ENCODE measurements at regions not wholly inside any gene's neighbourhood (a gene's known extent, or its start where the extent isn't known, plus 50 kb on each side); places are given as distances from the start of the nearest gene placed in this dataset.

DNA sequence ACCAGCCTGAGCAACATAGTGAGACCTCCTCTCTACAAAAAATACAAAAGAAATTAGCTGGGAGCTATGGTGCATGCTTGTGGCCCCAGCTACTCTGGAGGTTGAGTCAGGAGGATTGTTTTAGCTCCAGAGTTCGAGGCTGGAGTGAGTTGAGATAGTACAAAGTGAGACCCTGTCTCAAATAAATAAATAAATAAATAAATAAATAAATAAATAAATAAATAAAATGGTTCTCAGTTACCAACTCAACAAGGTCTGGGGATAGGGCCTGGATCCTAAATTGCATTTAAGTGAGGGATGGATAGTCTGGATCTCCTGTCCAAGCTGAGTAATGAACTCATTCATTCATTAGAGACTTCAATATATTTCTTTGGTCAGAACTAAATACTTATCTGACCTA, 115.7 kb upstream of the IL1RAPL2 start:
- TF ChIP-seq EZH2phosphoT487 (IDR thresholded peaks at IDR 0.05; ENCODE audit: borderline replicate concordance, low read length) (no peak), CTCF (IDR thresholded peaks at IDR 0.05; ENCODE audit: low read depth, low read length, poor library complexity, severe bottlenecking) (no peak)
- no peaks in the 10 kb centered on the region for H3K79me2 ChIP-seq (ENCODE audit: control insufficient read depth, low read length)
- no peaks in the 10 kb centered on the region for H3K27me3 ChIP-seq (ENCODE audit: control insufficient read depth, low read length)
- H3F3A ChIP-seq (ENCODE audit: control insufficient read depth, insufficient read depth) = no peaks in the 10 kb centered on the region
- no peak overlapping the region for H3K4me3 ChIP-seq (ENCODE audit: low read length)
- H3K4me2 ChIP-seq (ENCODE audit: low read length) = no peak overlapping the region
- no peaks in the 10 kb centered on the region for H3K36me3 ChIP-seq (ENCODE audit: control insufficient read depth, low read length)
- H3K4me1 ChIP-seq (ENCODE audit: control insufficient read depth, low read length) = no peaks in the 10 kb centered on the region
- H3K27ac ChIP-seq (ENCODE audit: low read depth, low read length) = no peak overlapping the region
- no peaks in the 10 kb centered on the region for H3K9me2 ChIP-seq (replicated peaks; ENCODE audit: control insufficient read depth, low read length)
- no peaks in the 10 kb centered on the region for H3K9me3 ChIP-seq (ENCODE audit: control insufficient read depth, insufficient read depth, low read length)
- H4K20me1 ChIP-seq (ENCODE audit: control insufficient read depth, insufficient read depth, low read depth, low read length) = no peaks in the 10 kb centered on the region

DNA sequence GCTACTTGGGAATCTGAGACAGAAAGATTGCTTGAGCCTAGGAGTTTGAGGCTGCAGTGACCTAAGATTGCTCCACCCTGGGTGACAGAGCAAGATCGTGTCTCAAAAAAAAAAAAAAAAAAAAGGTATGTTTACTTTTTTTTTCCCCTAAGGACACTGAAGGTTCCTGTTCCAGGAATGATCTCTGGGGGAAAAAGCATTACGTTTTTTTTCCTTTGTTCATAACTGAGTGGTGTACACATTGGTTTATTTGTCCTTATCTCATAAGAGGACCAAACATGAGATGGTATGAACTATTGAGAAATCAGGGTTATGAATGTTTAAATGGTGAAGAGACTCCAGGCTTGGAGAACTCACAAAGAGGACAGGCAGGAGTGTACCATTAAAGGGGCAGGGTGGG, 120.4 kb upstream of the IL1RAPL2 start:
- H3K4me1 ChIP-seq (ENCODE audit: control insufficient read depth, low read length) = no peaks in the 10 kb centered on the region
- no peaks in the 10 kb centered on the region for H3F3A ChIP-seq (ENCODE audit: control insufficient read depth, insufficient read depth)
- no peak overlapping the region for H3K4me2 ChIP-seq (ENCODE audit: low read length)
- no peak for TF ChIP-seq EZH2phosphoT487 (IDR thresholded peaks at IDR 0.05; ENCODE audit: borderline replicate concordance, low read length)
- TF ChIP-seq CTCF (IDR thresholded peaks at IDR 0.05; ENCODE audit: low read depth, low read length, poor library complexity, severe bottlenecking) = no peak
- no peak overlapping the region for H3K27ac ChIP-seq (ENCODE audit: low read depth, low read length)
- no peaks in the 10 kb centered on the region for H3K79me2 ChIP-seq (ENCODE audit: control insufficient read depth, low read length)
- H3K9me2 ChIP-seq (replicated peaks; ENCODE audit: control insufficient read depth, low read length) = no peaks in the 10 kb centered on the region
- no peaks in the 10 kb centered on the region for H3K36me3 ChIP-seq (ENCODE audit: control insufficient read depth, low read length)
- H4K20me1 ChIP-seq (ENCODE audit: control insufficient read depth, insufficient read depth, low read depth, low read length) = no peaks in the 10 kb centered on the region
- no peaks in the 10 kb centered on the region for H3K9me3 ChIP-seq (ENCODE audit: control insufficient read depth, insufficient read depth, low read length)
- no peak overlapping the region for H3K4me3 ChIP-seq (ENCODE audit: low read length)
- H3K27me3 ChIP-seq (ENCODE audit: control insufficient read depth, low read length) = no peaks in the 10 kb centered on the region

DNA sequence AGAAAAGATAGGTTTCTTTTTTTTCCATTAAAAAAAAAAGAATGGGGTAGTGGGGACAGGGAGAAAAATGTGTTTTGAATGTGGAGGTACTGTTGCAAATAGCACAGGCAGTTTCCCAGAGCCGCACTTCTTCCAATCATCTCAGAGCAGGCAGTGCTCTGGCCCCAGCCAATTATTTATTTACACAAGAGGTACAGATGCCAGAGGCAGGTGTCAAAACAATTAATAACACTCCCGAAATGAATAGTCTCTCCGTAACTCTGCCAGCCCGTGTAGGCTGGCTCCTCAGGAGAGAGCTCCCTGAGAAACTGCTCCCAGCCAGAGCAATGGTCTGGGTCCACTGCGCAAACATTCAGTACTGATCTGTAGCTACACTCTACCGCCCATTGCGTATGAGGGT, 130.8 kb upstream of the IL1RAPL2 start:
- Histone ChIP-seq H3K9me2 (replicated peaks; ENCODE audit: control insufficient read depth, low read length) (no peaks in the 10 kb centered on the region), H3K27ac (ENCODE audit: low read depth, low read length) (no peak overlapping the region), H3F3A (ENCODE audit: control insufficient read depth, insufficient read depth) (no peaks in the 10 kb centered on the region), H3K9me3 (ENCODE audit: control insufficient read depth, insufficient read depth, low read length) (no peaks in the 10 kb centered on the region), H3K79me2 (ENCODE audit: control insufficient read depth, low read length) (no peaks in the 10 kb centered on the region), H3K4me3 (ENCODE audit: low read length) (no peak overlapping the region), H3K36me3 (ENCODE audit: control insufficient read depth, low read length) (no peaks in the 10 kb centered on the region), H3K27me3 (ENCODE audit: control insufficient read depth, low read length) (no peaks in the 10 kb centered on the region), H3K4me1 (ENCODE audit: control insufficient read depth, low read length) (no peaks in the 10 kb centered on the region), H3K4me2 (ENCODE audit: low read length) (no peak overlapping the region), H4K20me1 (ENCODE audit: control insufficient read depth, insufficient read depth, low read depth, low read length) (no peaks in the 10 kb centered on the region)
- TF ChIP-seq EZH2phosphoT487 (IDR thresholded peaks at IDR 0.05; ENCODE audit: borderline replicate concordance, low read length) (no peak), CTCF (IDR thresholded peaks at IDR 0.05; ENCODE audit: low read depth, low read length, poor library complexity, severe bottlenecking) (no peak)

DNA sequence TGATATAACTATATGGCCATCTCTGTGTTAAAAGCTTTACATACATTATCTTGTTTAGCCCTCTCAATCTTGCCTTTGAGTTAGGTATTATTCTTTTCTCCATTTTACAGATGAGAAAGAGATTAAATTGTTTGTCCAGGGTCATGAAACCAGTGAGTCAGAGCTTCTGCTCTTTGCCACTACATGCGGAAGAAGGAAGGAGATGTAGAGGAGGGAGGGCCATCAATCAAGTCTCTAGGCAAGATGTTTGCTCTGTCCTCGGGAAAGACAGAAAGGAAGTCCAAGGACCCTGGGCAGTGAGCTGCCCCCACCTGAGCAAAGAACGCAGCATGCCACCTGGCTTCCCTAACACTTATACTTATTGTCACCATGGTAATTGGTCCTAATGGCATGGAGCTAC, 133.7 kb upstream of the IL1RAPL2 start:
- H3K9me3 ChIP-seq (ENCODE audit: control insufficient read depth, insufficient read depth, low read length) = no peaks in the 10 kb centered on the region
- no peaks in the 10 kb centered on the region for H3K27me3 ChIP-seq (ENCODE audit: control insufficient read depth, low read length)
- no peaks in the 10 kb centered on the region for H3F3A ChIP-seq (ENCODE audit: control insufficient read depth, insufficient read depth)
- H3K27ac ChIP-seq (ENCODE audit: low read depth, low read length) = no peak overlapping the region
- H3K4me1 ChIP-seq (ENCODE audit: control insufficient read depth, low read length) = no peaks in the 10 kb centered on the region
- H3K4me3 ChIP-seq (ENCODE audit: low read length) = no peak overlapping the region
- H3K9me2 ChIP-seq (replicated peaks; ENCODE audit: control insufficient read depth, low read length) = no peaks in the 10 kb centered on the region
- no peak for TF ChIP-seq EZH2phosphoT487 (IDR thresholded peaks at IDR 0.05; ENCODE audit: borderline replicate concordance, low read length)
- H3K36me3 ChIP-seq (ENCODE audit: control insufficient read depth, low read length) = no peaks in the 10 kb centered on the region
- H4K20me1 ChIP-seq (ENCODE audit: control insufficient read depth, insufficient read depth, low read depth, low read length) = no peaks in the 10 kb centered on the region
- H3K79me2 ChIP-seq (ENCODE audit: control insufficient read depth, low read length) = no peaks in the 10 kb centered on the region
- H3K4me2 ChIP-seq (ENCODE audit: low read length) = no peak overlapping the region
